HEK293 (cell line): ENCODE measurements at regions not wholly inside any gene's neighbourhood (a gene's known extent, or its start where the extent isn't known, plus 50 kb on each side); places are given as distances from the start of the nearest gene placed in this dataset.

Experiments used
- CTCF ChIA-PET: fragments of 350-600 bp; formaldehyde crosslinking; extraction: SDS; loops from one replicate; lab custom pipeline; 2021; ENCODE audit warnings: antibody characterized with exemption; lab: Yijun Ruan, JAX
- POLR2A ChIA-PET: fragments of 300-600 bp; formaldehyde crosslinking; extraction: SDS; loops from one replicate; lab custom pipeline; 2020; ENCODE audit warnings: antibody characterized with exemption, inconsistent platforms; lab: Yijun Ruan, JAX
- H3K27ac ChIP-seq: fragments of 200-500 bp; sonication (Bioruptor generic); 2 replicates; pipeline ENCODE4 v1.5.1; 2014; ENCODE audit warnings: low read depth, low read length, control low read depth, inconsistent platforms; ENCODE audit errors: extremely low read depth
- H3K36me3 ChIP-seq, 2 experiments: fragments of 200-500 bp in 1 of 2; sonication (Bioruptor generic) in 1 of 2; 1 replicate in 1 of 2; 2 replicates in 1 of 2; pipeline ENCODE4 v1.5.1; 2014 to 2017; ENCODE audit warnings: inconsistent platforms in 2 of 2, low read length in 2 of 2; ENCODE audit not compliant: control insufficient read depth in 2 of 2, insufficient read depth in 1 of 2
- H3K4me1 ChIP-seq: fragments of 200-500 bp; sonication (Bioruptor generic); 2 replicates; pipeline ENCODE4 v1.5.1; 2014; ENCODE audit warnings: mild to moderate bottlenecking, low read length, inconsistent platforms; ENCODE audit not compliant: control insufficient read depth, insufficient read depth
- H3K4me3 ChIP-seq: 2 replicates; pipeline ENCODE4 v1.5.1; 2011; ENCODE audit warnings: low read depth, mild to moderate bottlenecking, control low read depth, low read length, moderate library complexity
- H3K9me3 ChIP-seq: fragments of 200-500 bp; sonication (Bioruptor generic); 2 replicates; pipeline ENCODE4 v1.5.1; 2014; ENCODE audit warnings: low read depth, low read length, inconsistent platforms; ENCODE audit not compliant: control insufficient read depth, insufficient read depth
- IKZF3 ChIP-seq: fragments of 450-650 bp; IDR thresholded peaks from 2 replicates; pipeline ENCODE4 v1.5.0; 2018; ENCODE audit warnings: missing biosample characterization, mild to moderate bottlenecking, missing genetic modification characterization, moderate library complexity
- REST ChIP-seq: fragments of 450-650 bp; formaldehyde crosslinking; IDR thresholded peaks from 2 replicates; pipeline ENCODE4 v1.5.1; 2016; ENCODE audit warnings: missing biosample characterization, missing genetic modification characterization
- SCRT2 ChIP-seq: fragments of 450-650 bp; formaldehyde crosslinking; IDR thresholded peaks from 2 replicates; pipeline ENCODE4 v1.5.1; 2016; ENCODE audit warnings: missing biosample characterization, missing genetic modification characterization
- ZBTB20 ChIP-seq: fragments of 450-650 bp; formaldehyde crosslinking; IDR thresholded peaks from 2 replicates; pipeline ENCODE4 v1.5.1; 2016; ENCODE audit warnings: missing biosample characterization, missing genetic modification characterization
- ZBTB6 ChIP-seq: fragments of 450-650 bp; formaldehyde crosslinking; IDR thresholded peaks from 2 replicates; pipeline ENCODE4 v1.5.1; 2017; ENCODE audit warnings: missing biosample characterization, missing genetic modification characterization
- ZIC2 ChIP-seq: fragments of 450-650 bp; formaldehyde crosslinking; IDR thresholded peaks from 2 replicates; pipeline ENCODE4 v1.5.1; 2016; ENCODE audit warnings: missing biosample characterization, missing genetic modification characterization
- ZNF112 ChIP-seq: fragments of 450-650 bp; formaldehyde crosslinking; IDR thresholded peaks from 2 replicates; pipeline ENCODE4 v1.5.0; 2017; ENCODE audit warnings: missing biosample characterization, missing genetic modification characterization
- ZNF16 ChIP-seq: fragments of 450-650 bp; formaldehyde crosslinking; IDR thresholded peaks from 2 replicates; pipeline ENCODE4 v1.5.1; 2016; ENCODE audit warnings: low read depth, missing biosample characterization, missing genetic modification characterization
- ZNF214 ChIP-seq: fragments of 450-650 bp; formaldehyde crosslinking; IDR thresholded peaks from 2 replicates; pipeline ENCODE4 v1.5.1; 2017; ENCODE audit warnings: missing biosample characterization, mild to moderate bottlenecking, missing genetic modification characterization, borderline replicate concordance
- ZNF239 ChIP-seq: fragments of 450-650 bp; formaldehyde crosslinking; IDR thresholded peaks from 2 replicates; pipeline ENCODE4 v1.5.1; 2016; ENCODE audit warnings: missing biosample characterization, missing genetic modification characterization
- ZNF26 ChIP-seq: fragments of 450-650 bp; formaldehyde crosslinking; IDR thresholded peaks from 2 replicates; pipeline ENCODE4 v1.5.1; 2016; ENCODE audit warnings: missing biosample characterization, missing genetic modification characterization
- ZNF280D ChIP-seq: fragments of 450-650 bp; formaldehyde crosslinking; IDR thresholded peaks from 2 replicates; pipeline ENCODE4 v1.5.1; 2016; ENCODE audit warnings: missing biosample characterization, missing genetic modification characterization
- ZNF560 ChIP-seq: fragments of 450-650 bp; formaldehyde crosslinking; IDR thresholded peaks from 2 replicates; pipeline ENCODE4 v1.5.1; 2017; ENCODE audit warnings: missing biosample characterization, missing genetic modification characterization, borderline replicate concordance
- ZNF580 ChIP-seq: fragments of 450-650 bp; formaldehyde crosslinking; IDR thresholded peaks from 2 replicates; pipeline ENCODE4 v1.5.1; 2016; ENCODE audit warnings: missing biosample characterization, missing genetic modification characterization
- ZNF639 ChIP-seq: fragments of 450-650 bp; formaldehyde crosslinking; IDR thresholded peaks from 2 replicates; pipeline ENCODE4 v1.5.1; 2016; ENCODE audit warnings: missing biosample characterization, missing genetic modification characterization
- ZNF664 ChIP-seq: fragments of 450-650 bp; formaldehyde crosslinking; IDR thresholded peaks from 2 replicates; pipeline ENCODE4 v1.5.1; 2016; ENCODE audit warnings: missing biosample characterization, missing genetic modification characterization
- TF ChIP-seq, protein P1 (sequence below): fragments of 450-650 bp; formaldehyde crosslinking; IDR thresholded peaks from 2 replicates; pipeline ENCODE4 v1.5.1; 2017; ENCODE audit warnings: missing biosample characterization, missing genetic modification characterization
- TF ChIP-seq, protein P2 (sequence below): fragments of 450-650 bp; IDR thresholded peaks from 2 replicates; pipeline ENCODE4 v1.5.1; 2018; ENCODE audit warnings: missing biosample characterization, mild to moderate bottlenecking, missing genetic modification characterization

DNA sequence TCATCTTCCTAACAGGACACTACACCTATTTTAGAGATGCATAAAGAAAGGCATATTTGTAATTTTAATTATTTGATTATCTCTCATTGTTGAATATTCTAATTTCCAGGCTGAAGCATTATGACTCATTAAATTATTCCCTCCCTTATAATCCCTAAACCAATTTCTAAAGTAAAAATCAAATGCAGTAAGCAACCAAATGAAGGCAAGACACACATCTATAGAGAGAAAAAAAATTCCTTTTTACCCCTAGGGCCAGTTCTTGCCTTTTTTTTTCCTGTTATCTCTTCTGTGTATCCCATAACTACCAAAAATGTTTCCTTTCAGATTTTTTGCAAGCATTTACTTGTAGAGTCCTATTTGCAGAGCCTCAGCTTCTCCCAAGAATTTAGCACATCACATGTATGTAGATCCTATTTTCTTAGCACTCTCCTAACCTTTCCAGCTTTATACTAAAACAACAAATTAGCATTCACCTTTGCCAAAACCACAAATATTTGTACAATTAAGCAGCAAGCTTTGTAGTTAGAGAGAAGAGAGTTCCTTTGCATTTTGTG lies 177.9 kb downstream of the SATB1 start (continued):
- TF ChIP-seq ZNF239 (tag by site-specific recombination) (no peak), ZNF16 (tag by site-specific recombination) (no peak), ZBTB6 (tag by site-specific recombination) (no peak), ZNF26 (no peak), ZNF580 (tag by site-specific recombination) (no peak), IKZF3 (tag by site-specific recombination) (no peak), REST (tag by site-specific recombination) (no peak)
- TF ChIP-seq, protein P1, sequence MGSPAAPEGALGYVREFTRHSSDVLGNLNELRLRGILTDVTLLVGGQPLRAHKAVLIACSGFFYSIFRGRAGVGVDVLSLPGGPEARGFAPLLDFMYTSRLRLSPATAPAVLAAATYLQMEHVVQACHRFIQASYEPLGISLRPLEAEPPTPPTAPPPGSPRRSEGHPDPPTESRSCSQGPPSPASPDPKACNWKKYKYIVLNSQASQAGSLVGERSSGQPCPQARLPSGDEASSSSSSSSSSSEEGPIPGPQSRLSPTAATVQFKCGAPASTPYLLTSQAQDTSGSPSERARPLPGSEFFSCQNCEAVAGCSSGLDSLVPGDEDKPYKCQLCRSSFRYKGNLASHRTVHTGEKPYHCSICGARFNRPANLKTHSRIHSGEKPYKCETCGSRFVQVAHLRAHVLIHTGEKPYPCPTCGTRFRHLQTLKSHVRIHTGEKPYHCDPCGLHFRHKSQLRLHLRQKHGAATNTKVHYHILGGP (tag by site-specific recombination), result no peak
- TF ChIP-seq, protein P2, sequence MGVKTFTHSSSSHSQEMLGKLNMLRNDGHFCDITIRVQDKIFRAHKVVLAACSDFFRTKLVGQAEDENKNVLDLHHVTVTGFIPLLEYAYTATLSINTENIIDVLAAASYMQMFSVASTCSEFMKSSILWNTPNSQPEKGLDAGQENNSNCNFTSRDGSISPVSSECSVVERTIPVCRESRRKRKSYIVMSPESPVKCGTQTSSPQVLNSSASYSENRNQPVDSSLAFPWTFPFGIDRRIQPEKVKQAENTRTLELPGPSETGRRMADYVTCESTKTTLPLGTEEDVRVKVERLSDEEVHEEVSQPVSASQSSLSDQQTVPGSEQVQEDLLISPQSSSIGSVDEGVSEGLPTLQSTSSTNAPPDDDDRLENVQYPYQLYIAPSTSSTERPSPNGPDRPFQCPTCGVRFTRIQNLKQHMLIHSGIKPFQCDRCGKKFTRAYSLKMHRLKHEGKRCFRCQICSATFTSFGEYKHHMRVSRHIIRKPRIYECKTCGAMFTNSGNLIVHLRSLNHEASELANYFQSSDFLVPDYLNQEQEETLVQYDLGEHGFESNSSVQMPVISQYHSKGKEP (tag by site-specific recombination), result no peak

DNA sequence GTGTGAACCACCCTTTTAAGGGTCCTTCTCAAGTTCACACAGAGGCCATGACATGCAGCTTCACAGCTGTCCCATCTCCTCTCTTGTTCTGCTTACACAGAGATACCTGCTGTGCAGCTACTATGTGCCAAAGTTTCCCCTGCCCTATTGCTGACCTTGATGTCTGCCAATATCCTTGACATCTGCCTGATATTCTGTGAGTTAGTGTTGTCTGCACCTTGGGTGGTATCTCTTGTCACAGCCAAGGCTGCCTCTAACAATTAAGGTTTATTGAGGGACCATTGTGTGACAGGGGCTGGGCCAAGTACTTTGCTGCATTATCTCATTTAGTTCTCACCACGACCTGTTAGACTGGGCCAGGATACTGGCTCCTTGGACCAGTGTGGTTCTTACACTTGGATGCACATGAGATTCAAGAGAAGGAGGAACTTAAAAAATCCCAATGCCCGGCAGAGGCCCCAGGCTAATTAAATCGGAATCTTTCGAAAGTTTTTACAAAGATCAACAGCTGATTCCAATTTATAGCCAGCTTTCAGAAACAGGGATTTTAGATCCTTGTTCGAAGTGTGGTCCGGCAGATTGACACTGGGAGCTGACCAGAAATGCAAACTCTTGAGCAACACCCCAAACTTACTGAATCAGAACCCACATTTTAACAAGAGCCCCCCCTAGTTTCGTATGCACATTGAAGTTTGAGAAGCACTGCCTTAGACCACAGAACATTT lies 178.6 kb downstream of the SATB1 start:
- Histone ChIP-seq H3K36me3 (no peaks in the 10 kb centered on the region), H3K27ac (no peak overlapping the region), H3K4me3 (no peak overlapping the region), H3K9me3 (no peaks in the 10 kb centered on the region), H3K4me1 (no peaks in the 10 kb centered on the region)
- ChIA-PET POLR2A (no interaction called here), CTCF (interaction anchor here (0.6 to 0.9 kb wide), 2 partner anchors 48 to 512 kb away, joined by 3 read pairs; no protein-coding TSS in a partner anchor)
- TF ChIP-seq SCRT2 (tag by site-specific recombination) (0 out of 2 replicates have a peak, but pooled peaks have one; percentile 15), ZNF280D (tag by site-specific recombination) (no peak), ZNF664 (peak; percentile 27; the same call in 1 of the 2 replicates), ZNF214 (tag by site-specific recombination) (no peak), ZNF112 (no peak), ZBTB20 (tag by site-specific recombination) (no peak), ZNF560 (tag by site-specific recombination) (no peak), ZIC2 (tag by site-specific recombination) (peak; percentile 65), ZNF639 (tag by site-specific recombination) (no peak), ZNF26 (no peak)
